ENCODE measurements at regions not wholly inside any gene's neighbourhood (a gene's known extent, or its start where the extent isn't known, plus 50 kb on each side); places are given as distances from the start of the nearest gene placed in this dataset.

- 54 to 68% (median 56%) methylated on average over 2 of the region's 2 CpGs for WGBS, 4 donors
- intact Hi-C loops (cut with DNase I) = no loop called here
- Histone ChIP-seq H3K36me3 (replicated peaks in 1 of 2) (no peaks in the 10 kb centered on the region), H3K27ac (no peak overlapping the region), H3K4me3 (no peak overlapping the region), H3K27me3 (no peaks in the 10 kb centered on the region), H3K9me3 (replicated peaks in 1 of 3) (no peaks in the 10 kb centered on the region), H3K4me1 (replicated peaks in 1 of 2) (no peaks in the 10 kb centered on the region)
- no peak for TF ChIP-seq CTCF (IDR thresholded peaks at IDR 0.05)
- no peak for TF ChIP-seq POLR2A (IDR thresholded peaks at IDR 0.05)
- no peak for DNase-seq
Measured at GRCh38 chr11:79663017-79663416, 222.2 kb upstream of the TENM4 start.

- DNase-seq = no peak
- no peaks in the 10 kb centered on the region for H3K27me3 ChIP-seq
- H3K9me3 ChIP-seq (replicated peaks in 1 of 3) = no peaks in the 10 kb centered on the region
- H3K4me1 ChIP-seq (replicated peaks in 1 of 2) = no peaks in the 10 kb centered on the region
- H3K27ac ChIP-seq = no peak overlapping the region
- H3K36me3 ChIP-seq (replicated peaks in 1 of 2) = no peaks in the 10 kb centered on the region
- WGBS, 4 donors = 48 to 100% (median 82%) methylated on average over 2 of the region's 2 CpGs
- intact Hi-C loops (cut with DNase I) = no loop called here
- TF ChIP-seq POLR2A (IDR thresholded peaks at IDR 0.05) (no peak), CTCF (IDR thresholded peaks at IDR 0.05) (no peak)
- no peak overlapping the region for H3K4me3 ChIP-seq
Measured at GRCh38 chr11:79661373-79661772, 220.5 kb upstream of the TENM4 start.

- no peak for DNase-seq
- no peaks in the 10 kb centered on the region for H3K36me3 ChIP-seq (replicated peaks in 1 of 2)
- TF ChIP-seq CTCF (IDR thresholded peaks at IDR 0.05) (no peak), POLR2A (IDR thresholded peaks at IDR 0.05) (no peak)
- H3K4me3 ChIP-seq = no peak overlapping the region
- intact Hi-C loops (cut with DNase I) = no loop called here
- H3K27me3 ChIP-seq = no peaks in the 10 kb centered on the region
- WGBS, 4 donors = 82 to 94% (median 85%) methylated on average over 5 of the region's 5 CpGs
- H3K4me1 ChIP-seq (replicated peaks in 1 of 2) = no peaks in the 10 kb centered on the region
- H3K27ac ChIP-seq = no peak overlapping the region
- no peaks in the 10 kb centered on the region for H3K9me3 ChIP-seq (replicated peaks in 1 of 3)
Measured at GRCh38 chr11:79648766-79649520, 208.1 kb upstream of the TENM4 start.

- no peaks in the 10 kb centered on the region for H3K9me3 ChIP-seq (replicated peaks in 1 of 3)
- WGBS, 4 donors = 80 to 90% (median 86%) methylated on average over 6 of the region's 6 CpGs
- DNase-seq = no peak
- H3K27ac ChIP-seq = no peak overlapping the region
- intact Hi-C loops (cut with DNase I) = no loop called here
- no peaks in the 10 kb centered on the region for H3K27me3 ChIP-seq
- no peak overlapping the region for H3K4me3 ChIP-seq
- no peak for TF ChIP-seq POLR2A (IDR thresholded peaks at IDR 0.05)
- TF ChIP-seq CTCF (IDR thresholded peaks at IDR 0.05) = no peak
- no peaks in the 10 kb centered on the region for H3K4me1 ChIP-seq (replicated peaks in 1 of 2)
- H3K36me3 ChIP-seq (replicated peaks in 1 of 2) = no peaks in the 10 kb centered on the region
Measured at GRCh38 chr11:79637219-79637618, 196.4 kb upstream of the TENM4 start.

Measured in adrenal gland (tissue), 9 donors.